ENCODE measurements at regions not wholly inside any gene's neighbourhood (a gene's known extent, or its start where the extent isn't known, plus 50 kb on each side); places are given as distances from the start of the nearest gene placed in this dataset.

DNA sequence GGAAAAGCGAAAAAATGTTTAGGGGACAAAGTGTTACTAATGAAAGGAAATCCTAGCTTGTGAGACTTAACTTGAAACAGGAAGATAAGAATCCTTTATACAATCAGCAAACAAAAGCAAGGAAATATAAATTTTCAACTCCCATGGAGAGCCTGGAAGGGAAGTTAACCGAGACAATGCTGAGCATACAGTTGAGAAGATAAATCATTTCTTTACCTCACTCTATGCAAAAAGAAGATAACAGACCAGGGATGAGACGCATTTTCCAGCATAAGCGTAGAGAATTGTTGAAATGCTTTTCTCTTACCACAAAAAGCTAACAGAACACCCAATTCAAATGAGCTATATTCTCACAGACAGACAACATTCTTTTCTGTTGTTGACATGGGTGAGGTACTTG, 309.6 kb downstream of the CWC27 start:
- TF ChIP-seq, protein P1, sequence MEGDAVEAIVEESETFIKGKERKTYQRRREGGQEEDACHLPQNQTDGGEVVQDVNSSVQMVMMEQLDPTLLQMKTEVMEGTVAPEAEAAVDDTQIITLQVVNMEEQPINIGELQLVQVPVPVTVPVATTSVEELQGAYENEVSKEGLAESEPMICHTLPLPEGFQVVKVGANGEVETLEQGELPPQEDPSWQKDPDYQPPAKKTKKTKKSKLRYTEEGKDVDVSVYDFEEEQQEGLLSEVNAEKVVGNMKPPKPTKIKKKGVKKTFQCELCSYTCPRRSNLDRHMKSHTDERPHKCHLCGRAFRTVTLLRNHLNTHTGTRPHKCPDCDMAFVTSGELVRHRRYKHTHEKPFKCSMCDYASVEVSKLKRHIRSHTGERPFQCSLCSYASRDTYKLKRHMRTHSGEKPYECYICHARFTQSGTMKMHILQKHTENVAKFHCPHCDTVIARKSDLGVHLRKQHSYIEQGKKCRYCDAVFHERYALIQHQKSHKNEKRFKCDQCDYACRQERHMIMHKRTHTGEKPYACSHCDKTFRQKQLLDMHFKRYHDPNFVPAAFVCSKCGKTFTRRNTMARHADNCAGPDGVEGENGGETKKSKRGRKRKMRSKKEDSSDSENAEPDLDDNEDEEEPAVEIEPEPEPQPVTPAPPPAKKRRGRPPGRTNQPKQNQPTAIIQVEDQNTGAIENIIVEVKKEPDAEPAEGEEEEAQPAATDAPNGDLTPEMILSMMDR (IDR thresholded peaks at IDR 0.05; ENCODE audit: borderline replicate concordance, extremely low read depth, low read length, poor library complexity, severe bottlenecking), result no peak
- TF ChIP-seq EZH2 (IDR thresholded peaks at IDR 0.05; ENCODE audit: borderline replicate concordance, low read depth, low read length, severe bottlenecking), result no peak
- Histone ChIP-seq H3K27ac (ENCODE audit: low read length) (no peak overlapping the region), H3K27me3 (ENCODE audit: insufficient read depth, low read length, poor library complexity) (no peaks in the 10 kb centered on the region), H3K9ac (ENCODE audit: low read depth, low read length) (no peak overlapping the region), H3K4me3 (ENCODE audit: low read depth in 1 of 2, low read length in 2 of 2) (no peak overlapping the region), H3K36me3 (ENCODE audit: insufficient read depth, low read length) (no peaks in the 10 kb centered on the region), H3K4me2 (ENCODE audit: insufficient read depth, low read length) (no peak overlapping the region), H4K20me1 (ENCODE audit: insufficient read depth, low read length) (no peaks in the 10 kb centered on the region), H3K9me3 (ENCODE audit: insufficient read depth, low read length, severe bottlenecking) (no peaks in the 10 kb centered on the region), H2AFZ (ENCODE audit: low read depth, low read length) (no peak overlapping the region), H3K4me1 (ENCODE audit: insufficient read depth, low read length) (peaks cover 7% of the 10 kb centered on the region; the same call in 1 of the 2 replicates), H3K79me2 (ENCODE audit: insufficient read depth, low read length) (no peaks in the 10 kb centered on the region)
- ATAC-seq (ENCODE audit: insufficient read depth, low read depth) (no peak), DNase-seq (no peak)

DNA sequence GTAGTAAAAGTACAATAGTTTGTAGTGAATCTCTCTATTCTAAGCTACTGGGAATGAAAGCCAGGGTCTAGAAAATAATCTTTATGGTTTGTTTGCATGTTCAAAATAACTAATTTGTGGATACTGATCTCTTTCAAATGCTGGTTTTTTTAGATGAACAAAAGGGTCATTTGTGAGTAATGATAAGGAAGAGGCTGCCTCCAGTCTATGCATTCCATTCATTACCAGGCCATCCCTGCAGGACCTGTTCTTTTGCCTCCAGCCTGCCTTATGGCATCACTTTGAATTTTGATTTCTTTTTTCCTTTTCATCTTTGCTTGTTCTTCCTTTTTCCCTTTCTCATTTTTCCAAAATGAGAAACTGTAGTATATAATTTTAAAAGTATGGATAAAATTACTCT, 312.3 kb downstream of the CWC27 start:
- no peak overlapping the region for H2AFZ ChIP-seq (ENCODE audit: low read depth, low read length)

DNA sequence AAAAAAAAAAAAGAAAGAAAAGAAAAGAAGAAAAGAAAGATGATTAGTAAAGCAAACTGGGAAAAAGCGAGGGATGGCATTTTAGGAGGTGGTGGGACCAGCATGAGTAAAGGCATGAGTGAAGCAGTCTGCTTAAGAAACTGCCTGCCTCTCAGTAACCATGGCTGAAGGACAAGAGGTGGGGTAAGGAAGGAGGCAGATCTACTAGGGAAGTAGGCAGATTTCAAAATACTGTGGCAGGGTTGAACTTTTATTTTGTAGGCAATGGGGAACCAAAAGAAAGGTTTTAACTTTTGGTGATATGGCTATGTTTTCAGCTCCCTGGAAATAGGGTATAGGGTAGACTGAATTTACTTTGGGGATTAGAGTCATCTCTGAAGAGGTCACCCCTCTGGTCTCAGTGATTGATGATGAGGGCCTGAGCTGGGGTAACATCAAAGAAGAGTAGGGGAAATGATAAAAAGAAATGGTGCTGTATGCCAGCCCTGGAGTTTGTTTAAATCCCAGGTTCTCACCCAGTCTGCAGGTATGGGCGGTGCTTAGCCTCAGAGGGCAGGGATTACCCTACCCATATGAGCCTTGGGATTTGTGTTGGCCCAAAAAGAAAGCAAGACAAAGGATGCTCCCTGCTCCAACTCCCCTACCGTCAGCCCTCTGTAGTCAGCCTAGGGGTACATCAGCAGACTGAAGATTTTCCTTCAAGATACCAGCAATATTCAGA, 316.2 kb downstream of the CWC27 start:
- no peaks in the 10 kb centered on the region for H3K79me2 ChIP-seq (ENCODE audit: insufficient read depth, low read length)
- no peaks in the 10 kb centered on the region for H3K36me3 ChIP-seq (ENCODE audit: insufficient read depth, low read length)
- no peaks in the 10 kb centered on the region for H3K9me3 ChIP-seq (ENCODE audit: insufficient read depth, low read length, severe bottlenecking)
- no peaks in the 10 kb centered on the region for H4K20me1 ChIP-seq (ENCODE audit: insufficient read depth, low read length)
- no peak for TF ChIP-seq EZH2 (IDR thresholded peaks at IDR 0.05; ENCODE audit: borderline replicate concordance, low read depth, low read length, severe bottlenecking)
- TF ChIP-seq, protein P1 (IDR thresholded peaks at IDR 0.05; ENCODE audit: borderline replicate concordance, extremely low read depth, low read length, poor library complexity, severe bottlenecking), result no peak
- H3K4me1 ChIP-seq (ENCODE audit: insufficient read depth, low read length), result peaks cover 2% of the 10 kb centered on the region; the same call in 1 of the 2 replicates
- no peak overlapping the region for H3K4me3 ChIP-seq (ENCODE audit: low read depth in 1 of 2, low read length in 2 of 2)
- H2AFZ ChIP-seq (ENCODE audit: low read depth, low read length), result no peak overlapping the region
- H3K4me2 ChIP-seq (ENCODE audit: insufficient read depth, low read length), result no peak overlapping the region
- no peak overlapping the region for H3K9ac ChIP-seq (ENCODE audit: low read depth, low read length)
- no peak for ATAC-seq (ENCODE audit: insufficient read depth, low read depth)
- H3K27me3 ChIP-seq (ENCODE audit: insufficient read depth, low read length, poor library complexity), result no peaks in the 10 kb centered on the region
- H3K27ac ChIP-seq (ENCODE audit: low read length), result no peak overlapping the region
- no peak for DNase-seq

More for the DNA sequence above, 312.3 kb downstream of the CWC27 start:
- Histone ChIP-seq H3K4me1 (ENCODE audit: insufficient read depth, low read length) (peaks cover 7% of the 10 kb centered on the region; the same call in 1 of the 2 replicates), H4K20me1 (ENCODE audit: insufficient read depth, low read length) (no peaks in the 10 kb centered on the region), H3K27me3 (ENCODE audit: insufficient read depth, low read length, poor library complexity) (no peaks in the 10 kb centered on the region), H3K36me3 (ENCODE audit: insufficient read depth, low read length) (no peaks in the 10 kb centered on the region), H3K9me3 (ENCODE audit: insufficient read depth, low read length, severe bottlenecking) (no peaks in the 10 kb centered on the region), H3K9ac (ENCODE audit: low read depth, low read length) (no peak overlapping the region), H3K79me2 (ENCODE audit: insufficient read depth, low read length) (no peaks in the 10 kb centered on the region), H3K4me3 (ENCODE audit: low read depth in 1 of 2, low read length in 2 of 2) (no peak overlapping the region), H3K27ac (ENCODE audit: low read length) (no peak overlapping the region), H3K4me2 (ENCODE audit: insufficient read depth, low read length) (no peak overlapping the region)
- TF ChIP-seq EZH2 (IDR thresholded peaks at IDR 0.05; ENCODE audit: borderline replicate concordance, low read depth, low read length, severe bottlenecking), result no peak
- TF ChIP-seq, protein P1 (IDR thresholded peaks at IDR 0.05; ENCODE audit: borderline replicate concordance, extremely low read depth, low read length, poor library complexity, severe bottlenecking), result no peak
- DNase-seq (no peak), ATAC-seq (ENCODE audit: insufficient read depth, low read depth) (no peak)
